Stomach (tissue), 8 donors: ENCODE measurements at regions not wholly inside any gene's neighbourhood (a gene's known extent, or its start where the extent isn't known, plus 50 kb on each side); places are given as distances from the start of the nearest gene placed in this dataset.
A peak's percentile ranks its signal among the peaks of the same experiment; 100 is the strongest.
"Not testable (repeated sequence)": the region's sequence is repeated elsewhere in the genome, so short reads cannot be mapped to it uniquely, and the experiment has no call there.

Experiments
- DNase-seq, 2 donors: peaks; one replicate each; pipeline versions ENCODE4 v3.0.0 to v3.0.0-alpha.2; 2013 to 2019
- H3K27ac ChIP-seq, 5 donors: fragments of 200-600 bp in 4 of 5; sonication (generic) in 4 of 5; one replicate each; pipeline ENCODE4 v1.5.1; 2013 to 2019; ENCODE audit warnings: mild to moderate bottlenecking in 1 of 5, moderate library complexity in 1 of 5
- H3K27me3 ChIP-seq, 3 donors: fragments of 200-600 bp; sonication (generic); one replicate each; pipeline ENCODE4 v1.5.1; 2017 to 2019; ENCODE audit warnings: mixed run types in 1 of 3
- H3K36me3 ChIP-seq, 4 donors: fragments of 200-600 bp; sonication (generic); 1 replicate in 3 of 4; 2 replicates in 1 of 4; pipeline ENCODE4 v1.5.1; 2016 to 2019
- H3K4me1 ChIP-seq, 4 donors: fragments of 200-600 bp; sonication (generic); one replicate each; pipeline ENCODE4 v1.5.1; 2016 to 2019
- H3K4me3 ChIP-seq, 4 donors: fragments of 200-600 bp; sonication (generic) in 3 of 4; one replicate each; pipeline ENCODE4 v1.5.1; 2016 to 2019; ENCODE audit warnings: mild to moderate bottlenecking in 1 of 4
- H3K9me3 ChIP-seq, 4 donors: fragments of 200-600 bp; sonication (generic); one replicate each; pipeline ENCODE4 v1.5.1; 2016 to 2019
- CTCF ChIP-seq, 7 experiments: fragments of 450-650 bp in 4 of 7; fragments of 200-600 bp in 3 of 7; sonication (generic) in 3 of 7; IDR thresholded peaks; one replicate each; pipeline ENCODE4 v1.5.1; 2016 to 2019; ENCODE audit warnings: antibody characterized with exemption in 7 of 7, control low read depth in 2 of 7, mild to moderate bottlenecking in 1 of 7
- EP300 ChIP-seq: sonication (generic); formaldehyde crosslinking; IDR thresholded peaks from one replicate; pipeline ENCODE4 v1.6.1; 2017; ENCODE audit warnings: antibody characterized with exemption
- POLR2A ChIP-seq, 4 donors: fragments of 450-650 bp; IDR thresholded peaks; one replicate each; pipeline ENCODE4 v1.6.1; 2016; ENCODE audit warnings: antibody characterized with exemption in 4 of 4, control low read depth in 2 of 4, mild to moderate bottlenecking in 1 of 4, moderate library complexity in 1 of 4
- POLR2AphosphoS5 ChIP-seq, 3 donors: sonication (generic); formaldehyde crosslinking; IDR thresholded peaks; one replicate each; pipeline ENCODE4 v1.6.1; 2016; ENCODE audit warnings: antibody characterized with exemption in 3 of 3
- WGBS, 5 donors: extraction: QIAGEN DNeasy Blood & Tissue Kit in 3 of 5; methylation state at CpG; one replicate each; pipeline versions ENCODE4 v1.1.5 to v1.1.7; 2013 to 2018; 5-methylcytosine and 5-hydroxymethylcytosine counted together
- intact Hi-C: fragments of 100-400 bp; cut with DNase I; formaldehyde crosslinking; loops from one replicate; pipeline ENCODE4 v1.15.1; 2023; ENCODE audit warnings: low total_unique reads
- donor health status: healthy with polysubstance abuse.
- donor health status: Bipolar disorder and iron deficiency.
- donor health status: healthy.

- Histone ChIP-seq H3K27me3 (peaks cover 0 to 4% (median 0%) of the 10 kb centered on the region in 3 donors), H3K9me3 (no peaks in the 10 kb centered on the region), H3K4me3 (no peak overlapping the region), H3K36me3 (no peaks in the 10 kb centered on the region), H3K4me1 (peaks cover 0 to 12% (median 2%) of the 10 kb centered on the region in 4 donors), H3K27ac (no peak overlapping the region)
- no peak for TF ChIP-seq POLR2AphosphoS5 (IDR thresholded peaks at IDR 0.05)
- TF ChIP-seq EP300, result no peak
- TF ChIP-seq CTCF (IDR thresholded peaks at IDR 0.05), result no peak
- TF ChIP-seq POLR2A (IDR thresholded peaks at IDR 0.05), result no peak
- 86 to 93% (median 90%) methylated on average over 3 of the region's 3 CpGs for WGBS, 5 donors
- DNase-seq, result no peak
- intact Hi-C loops, result no loop called here
These were observed 81.1 kb upstream of the ESRRB start for GRCh38 chr14:76294876-76295275.

- no peaks in the 10 kb centered on the region for H3K36me3 ChIP-seq
- no peak overlapping the region for H3K27ac ChIP-seq
- 79 to 94% (median 90%) methylated on average over 5 of the region's 5 CpGs for WGBS, 5 donors
- intact Hi-C loops, result no loop called here
- no peaks in the 10 kb centered on the region for H3K9me3 ChIP-seq
- TF ChIP-seq CTCF (IDR thresholded peaks at IDR 0.05), result no peak
- TF ChIP-seq EP300, result no peak
- TF ChIP-seq POLR2AphosphoS5 (IDR thresholded peaks at IDR 0.05), result no peak
- no peak for DNase-seq
- H3K27me3 ChIP-seq, result peaks cover 0 to 6% (median 0%) of the 10 kb centered on the region in 3 donors
- peaks cover 0 to 5% (median 2%) of the 10 kb centered on the region in 4 donors for H3K4me1 ChIP-seq
- H3K4me3 ChIP-seq, result no peak overlapping the region
These were observed 77.0 kb upstream of the ESRRB start for GRCh38 chr14:76298896-76299295.

GRCh38 chr14:76303188-76303587 lies 72.7 kb upstream of the ESRRB start:
- H3K4me1 ChIP-seq, intact Hi-C loops, H3K9me3 ChIP-seq, DNase-seq, H3K4me3 ChIP-seq, H3K36me3 ChIP-seq, H3K27ac ChIP-seq: not testable (repeated sequence)
- peaks cover 0 to 14% (median 0%) of the 10 kb centered on the region in 3 donors for H3K27me3 ChIP-seq
- 82 to 86% (median 84%) methylated on average over 7 of the region's 7 CpGs for WGBS, 5 donors

GRCh38 chr14:76304536-76305267 lies 71.2 kb upstream of the ESRRB start:
- TF ChIP-seq EP300, result no peak
- TF ChIP-seq CTCF (IDR thresholded peaks at IDR 0.05), result no peak
- TF ChIP-seq POLR2AphosphoS5 (IDR thresholded peaks at IDR 0.05), result no peak
- TF ChIP-seq POLR2A (IDR thresholded peaks at IDR 0.05), result no peak
- WGBS, 5 donors, result 73 to 89% (median 86%) methylated on average over 7 of the region's 7 CpGs

GRCh38 chr14:76305268-76305826 lies 70.6 kb upstream of the ESRRB start:
- no peaks in the 10 kb centered on the region for H3K4me1 ChIP-seq
- H3K27ac ChIP-seq, result no peak overlapping the region
- WGBS, 5 donors, result 31 to 53% (median 41%) methylated on average over 11 of the region's 11 CpGs
- peaks cover 0 to 29% (median 0%) of the 10 kb centered on the region in 3 donors for H3K27me3 ChIP-seq
- no peaks in the 10 kb centered on the region for H3K9me3 ChIP-seq
- intact Hi-C loops, result no loop called here
- TF ChIP-seq CTCF (IDR thresholded peaks at IDR 0.05) (no peak), POLR2A (IDR thresholded peaks at IDR 0.05) (no peak), POLR2AphosphoS5 (IDR thresholded peaks at IDR 0.05) (no peak), EP300 (no peak)
- no peak overlapping the region for H3K4me3 ChIP-seq
- H3K36me3 ChIP-seq, result no peaks in the 10 kb centered on the region
- peak; percentile 47 to 55 for DNase-seq

More at GRCh38 chr14:76304536-76305267, 71.2 kb upstream of the ESRRB start:
- Histone ChIP-seq H3K4me3 (no peak overlapping the region), H3K9me3 (no peaks in the 10 kb centered on the region), H3K36me3 (no peaks in the 10 kb centered on the region), H3K27me3 (peaks cover 0 to 23% (median 0%) of the 10 kb centered on the region in 3 donors), H3K27ac (no peak overlapping the region), H3K4me1 (no peaks in the 10 kb centered on the region)
- intact Hi-C loops, result no loop called here
- no peak for DNase-seq
